CD4-positive, alpha-beta T cell treated with Interferon alpha-2 for 1 hour (primary cell): ENCODE measurements at regions not wholly inside any gene's neighbourhood (a gene's known extent, or its start where the extent isn't known, plus 50 kb on each side); places are given as distances from the start of the nearest gene placed in this dataset.
"Not testable (repeated sequence)": the region's sequence is repeated elsewhere in the genome, so short reads cannot be mapped to it uniquely, and the experiment has no call there.

ENCODE experiments used
- DNase-seq, 2 donors: peaks; one replicate each; pipeline ENCODE4 v3.0.0-alpha.2; 2020 to 2022

DNA sequence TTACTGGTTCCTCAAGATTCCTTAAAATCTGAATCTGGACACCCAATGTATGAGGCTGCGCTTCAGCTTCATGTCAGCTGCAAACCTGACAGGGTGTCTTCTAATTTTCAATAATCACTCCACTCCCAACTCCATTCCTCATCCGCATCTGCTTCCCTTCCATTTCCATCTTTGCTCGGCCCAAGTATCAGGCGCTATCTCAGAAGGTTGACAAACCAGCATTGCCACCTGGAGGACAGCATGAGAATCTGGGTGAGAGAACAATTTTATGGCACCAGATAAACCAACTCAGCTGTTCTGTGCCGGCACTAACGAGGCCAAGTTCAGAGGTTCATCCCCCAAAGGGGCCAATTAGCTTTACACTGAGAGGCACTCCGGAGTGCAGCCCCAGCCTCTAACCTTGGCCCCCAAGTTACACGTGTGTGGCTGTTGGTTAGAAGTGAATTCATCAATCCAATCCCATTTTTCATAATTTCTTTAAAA, 79.1 kb upstream of the LMO2 start:
- DNase-seq, result peak; percentile 9 to 35

- no peak for DNase-seq
Measured at GRCh38 chr11:33967451-33967850, 75.6 kb upstream of the LMO2 start.

GRCh38 chr11:33965032-33965431, 73.2 kb upstream of the LMO2 start:
- no peak for DNase-seq

GRCh38 chr11:33959855-33960400, 68.1 kb upstream of the LMO2 start:
- no peak for DNase-seq

- no peak for DNase-seq
Measured at GRCh38 chr11:33957304-33957917, 65.5 kb upstream of the LMO2 start.

- no peak for DNase-seq
Measured at GRCh38 chr11:33956611-33957010, 64.7 kb upstream of the LMO2 start.

GRCh38 chr11:33953289-33953688, 61.4 kb upstream of the LMO2 start:
- DNase-seq, result no peak

DNA sequence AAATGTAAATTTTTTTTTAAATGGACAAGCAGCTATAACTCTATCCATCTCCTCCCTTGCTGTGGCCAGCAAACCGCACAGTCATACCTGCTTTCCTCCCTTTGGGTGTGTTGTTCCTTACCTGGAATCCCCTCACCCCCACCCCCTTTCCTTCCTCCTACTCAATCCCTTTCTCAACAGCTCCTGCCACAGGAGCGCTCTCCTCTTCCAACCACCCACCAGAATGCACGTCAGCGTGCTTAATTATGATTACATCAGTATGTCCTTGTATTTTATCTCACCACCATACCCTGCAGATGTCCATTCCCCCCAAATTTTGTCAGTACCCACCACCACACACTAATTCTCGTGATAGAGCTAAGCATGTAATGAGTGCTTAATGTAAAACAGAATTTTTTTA, 60.9 kb upstream of the LMO2 start:
- DNase-seq, result no peak

DNA sequence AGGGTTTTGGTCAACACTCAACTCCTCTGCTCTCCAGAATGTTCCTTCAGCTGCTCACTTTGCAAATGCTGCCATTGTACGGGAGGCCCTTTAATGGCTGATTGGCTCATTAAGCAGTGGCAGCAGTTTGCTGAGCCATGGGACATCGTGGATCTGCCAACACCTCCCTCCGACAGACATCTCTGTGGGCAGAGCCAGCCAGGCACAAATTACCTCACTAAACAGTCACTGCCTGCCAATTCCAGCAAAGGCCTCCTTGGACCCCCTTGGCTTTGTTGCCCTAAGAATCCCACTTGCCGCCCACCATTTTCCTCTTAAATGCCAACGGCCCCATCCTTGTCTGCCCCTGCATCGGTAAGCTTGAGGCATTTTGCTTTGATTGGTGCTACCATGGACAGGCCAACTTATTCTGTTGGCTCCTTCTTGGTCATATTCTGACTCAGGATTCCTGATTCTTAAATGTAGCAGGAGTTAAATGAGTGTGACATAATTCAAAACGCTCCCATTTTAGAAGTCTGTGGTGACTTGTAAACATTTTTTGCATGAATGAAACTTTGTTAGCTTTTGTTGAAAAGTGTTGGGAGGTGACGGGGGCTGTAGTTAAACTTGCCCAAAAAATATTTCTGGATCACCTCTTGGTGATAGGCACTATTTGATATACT, 57.5 kb upstream of the LMO2 start:
- no peak for DNase-seq

DNA sequence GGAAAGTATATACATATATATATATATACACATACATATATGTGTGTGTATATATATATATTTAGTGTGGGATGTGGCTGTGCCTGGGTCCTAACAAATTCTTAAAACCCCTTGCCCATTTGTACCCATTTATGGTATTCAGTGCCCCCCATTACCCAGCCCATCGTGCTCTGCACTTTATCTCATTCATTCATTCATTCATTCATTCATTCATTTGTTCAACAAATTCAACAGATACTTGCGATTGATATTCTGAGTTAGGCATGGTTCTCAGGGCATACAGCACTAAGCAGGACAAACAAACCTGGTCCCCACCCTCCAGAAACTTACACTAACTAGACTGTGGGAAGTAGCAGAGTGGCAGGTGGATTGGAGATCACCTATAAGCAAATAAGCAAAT, 56.6 kb upstream of the LMO2 start:
- DNase-seq, result no peak

- DNase-seq, result not testable (repeated sequence)
Measured at GRCh38 chr11:33947918-33948317, 56.0 kb upstream of the LMO2 start.

DNA sequence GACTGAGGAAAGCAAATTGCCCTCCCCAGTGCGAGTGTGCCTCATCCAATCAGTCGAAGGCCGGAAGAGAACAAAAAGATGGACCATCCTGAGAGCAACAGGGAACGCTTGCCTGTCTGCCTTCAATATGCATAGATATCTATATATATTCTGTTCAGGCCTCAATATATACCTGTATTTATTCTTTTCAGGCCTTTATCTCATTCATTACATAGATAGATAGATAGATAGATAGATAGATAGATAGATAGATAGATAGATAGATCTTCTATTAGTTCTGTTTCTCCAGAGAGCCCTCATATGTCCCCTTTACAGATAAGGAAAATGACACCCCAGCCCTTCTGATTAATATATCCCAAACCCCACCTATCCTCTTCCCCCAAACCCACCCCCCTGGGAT, 55.1 kb upstream of the LMO2 start:
- no peak for DNase-seq

GRCh38 chr11:33945481-33946268, 53.8 kb upstream of the LMO2 start:
- DNase-seq, result no peak

DNA sequence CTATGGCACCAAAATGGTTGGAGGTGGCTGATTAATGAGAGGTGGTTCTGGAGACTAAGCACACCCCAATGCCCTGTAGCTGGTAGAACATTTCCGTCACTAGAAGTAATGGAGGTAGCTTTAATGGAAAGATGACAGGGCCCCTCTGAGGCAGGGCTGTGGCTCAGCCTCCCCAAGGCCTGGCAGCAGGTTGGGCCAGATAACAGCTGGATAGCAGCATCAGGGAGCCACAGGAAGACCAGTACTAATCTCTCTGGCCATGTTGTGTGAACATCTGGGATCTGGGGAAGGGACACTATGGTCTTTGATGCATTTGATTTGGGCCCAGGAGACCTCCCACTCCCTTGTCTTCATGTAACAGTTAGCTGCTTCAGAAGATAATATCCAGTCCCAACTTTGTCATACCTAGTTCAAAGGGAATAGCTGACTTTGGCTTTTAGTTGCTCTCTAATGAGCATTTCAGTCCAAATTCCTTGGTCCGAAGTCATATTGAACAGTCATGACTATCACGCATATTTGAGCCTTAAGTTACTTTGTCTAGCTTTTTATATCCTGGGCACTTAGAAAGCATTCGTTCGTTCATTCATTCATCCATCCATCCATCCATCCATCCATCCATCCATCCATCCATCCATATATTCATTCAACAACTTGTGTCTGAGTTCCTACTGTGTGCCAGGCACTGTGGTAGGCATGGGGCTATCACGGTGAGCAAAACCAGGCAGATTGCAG, 53.0 kb upstream of the LMO2 start:
- DNase-seq, result no peak

DNA sequence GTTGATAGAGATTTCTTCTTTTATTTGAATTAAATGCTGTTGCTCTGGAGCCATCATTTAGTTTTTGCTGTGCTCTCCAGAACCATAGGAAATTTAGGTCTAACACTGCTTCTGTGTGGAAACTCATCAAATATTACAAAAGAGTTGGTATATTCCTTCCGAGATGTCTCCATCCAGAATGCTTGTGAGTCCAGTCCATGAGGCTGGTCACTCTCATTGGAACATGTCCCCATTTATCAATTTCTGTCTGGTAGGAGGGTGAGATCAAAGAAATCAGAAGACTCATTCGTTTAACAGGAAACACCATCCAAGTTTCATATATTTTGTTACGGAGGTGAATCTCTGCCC, 52.4 kb upstream of the LMO2 start:
- no peak for DNase-seq

GRCh38 chr11:33942954-33943353, 51.1 kb upstream of the LMO2 start:
- peak in 1 of 2 donors; percentile 3 for DNase-seq

DNA sequence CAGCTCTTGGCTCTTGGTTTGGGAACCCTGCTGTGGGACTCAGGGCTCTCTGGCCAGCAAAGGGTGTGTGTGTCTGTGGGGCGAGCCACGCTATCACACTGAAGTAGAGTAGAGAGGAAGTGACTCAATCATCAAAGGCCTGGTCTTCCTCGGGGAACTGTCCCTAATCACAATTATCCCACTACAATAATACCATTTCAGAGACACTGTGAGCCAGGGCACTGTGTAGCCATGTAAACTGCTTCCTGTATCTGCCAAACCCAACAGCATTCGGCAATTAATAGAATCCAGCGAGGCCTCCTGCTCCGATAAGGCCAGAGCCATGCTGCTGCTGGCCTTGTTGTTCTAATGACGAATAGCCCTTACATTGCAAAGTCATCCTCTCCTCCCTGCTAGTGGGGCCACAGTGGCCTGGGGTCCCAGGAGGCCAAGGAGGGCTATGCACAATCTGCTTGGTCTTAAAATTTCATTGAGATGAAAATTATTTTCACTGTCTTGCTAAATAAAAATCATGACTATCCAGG, 49.8 kb upstream of the LMO2 start:
- DNase-seq, result no peak
